ENCODE measurements at regions not wholly inside any gene's neighbourhood (a gene's known extent, or its start where the extent isn't known, plus 50 kb on each side); places are given as distances from the start of the nearest gene placed in this dataset.

GRCh38 chr3:28900301-28900700, 380.6 kb upstream of the RBMS3 start:
- DNase-seq: no peak

GRCh38 chr3:28901018-28901417, 379.9 kb upstream of the RBMS3 start:
- DNase-seq: peak in 3 of 56 donors; percentile 2 to 11 (median 10)

DNA sequence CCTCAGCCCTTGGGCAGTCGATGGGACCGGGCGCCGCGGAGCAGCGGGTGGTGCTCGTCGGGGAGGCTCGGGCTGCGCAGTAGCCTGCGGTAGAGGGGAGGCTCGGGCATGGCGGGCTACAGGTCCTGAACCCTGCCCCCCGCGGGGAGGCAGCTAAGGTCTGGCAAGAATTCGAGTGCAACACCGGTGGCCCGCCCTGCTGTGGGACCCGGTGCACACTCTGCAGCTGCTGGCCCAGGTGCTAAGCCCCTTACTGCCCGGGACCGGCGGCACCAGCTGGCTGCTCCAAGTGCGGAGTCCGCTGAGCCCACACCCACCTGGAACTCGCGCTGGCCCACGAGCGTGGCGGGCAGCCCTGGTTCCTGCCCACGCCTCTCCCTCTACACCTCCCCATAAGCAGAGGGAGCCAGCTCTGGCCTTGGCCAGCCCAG, 377.7 kb upstream of the RBMS3 start:
- DNase-seq: no peak

DNA sequence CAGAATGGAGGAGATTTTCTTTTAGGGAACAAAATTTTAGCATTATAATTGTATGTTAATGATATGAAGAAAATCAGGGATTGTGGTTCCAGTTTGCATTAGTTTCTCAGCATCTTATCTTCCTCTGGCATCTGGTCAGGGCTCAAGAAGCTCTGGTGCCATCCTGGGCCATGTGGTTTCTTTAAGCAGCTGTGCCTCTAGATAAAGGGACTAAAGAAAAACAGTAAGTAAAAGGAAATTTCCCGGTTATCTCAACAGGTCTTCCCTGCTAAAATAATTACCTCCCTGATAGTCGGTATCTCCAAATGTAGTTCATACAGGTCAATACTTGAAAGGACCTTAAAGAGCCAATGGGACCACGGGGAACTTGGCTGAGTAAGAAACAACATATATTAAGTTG, 375.1 kb upstream of the RBMS3 start:
- no peak for DNase-seq

DNA sequence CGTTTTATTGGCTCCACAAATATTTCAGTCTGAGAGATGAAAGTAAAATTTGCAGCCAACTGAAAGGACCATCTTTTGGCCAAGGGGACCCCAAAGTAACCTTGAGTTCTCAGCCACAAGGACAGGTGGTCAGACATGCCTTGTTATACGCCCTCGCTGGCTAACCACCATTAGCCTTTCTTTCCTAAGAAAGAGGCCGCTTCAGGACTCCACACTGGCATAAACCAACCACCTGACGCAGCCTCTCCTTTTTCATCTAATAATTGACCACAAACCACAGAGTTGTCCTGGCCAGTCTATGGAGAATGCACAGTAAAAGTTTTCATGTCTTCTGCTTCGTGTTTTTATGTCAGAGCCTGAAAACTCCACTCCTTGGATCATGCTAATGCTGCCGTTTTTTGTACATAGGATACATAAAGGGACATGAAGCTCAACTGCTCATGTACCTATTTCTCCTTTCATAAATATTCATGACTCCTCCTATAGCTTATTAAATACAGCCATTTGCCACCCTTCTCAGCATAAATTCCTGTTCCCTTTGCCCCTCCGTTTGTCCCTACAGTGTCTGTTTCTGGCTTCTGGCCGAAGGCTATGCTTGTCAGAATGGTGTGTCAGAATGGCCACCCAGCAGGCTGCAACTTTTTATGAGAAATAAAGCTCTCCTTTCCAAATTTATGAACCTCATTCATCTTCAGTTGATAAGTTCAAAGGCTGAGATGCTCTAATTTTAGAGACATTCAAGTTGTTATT, 374.1 kb upstream of the RBMS3 start:
- no peak for DNase-seq

- DNase-seq: no peak
Measured at GRCh38 chr3:28907616-28908015, 373.3 kb upstream of the RBMS3 start.

- no peak for DNase-seq
Measured at GRCh38 chr3:28912120-28912885, 368.6 kb upstream of the RBMS3 start.

GRCh38 chr3:28915741-28916500, 364.9 kb upstream of the RBMS3 start:
- DNase-seq: peak in 4 of 56 donors; percentile 2 to 16 (median 4)

DNA sequence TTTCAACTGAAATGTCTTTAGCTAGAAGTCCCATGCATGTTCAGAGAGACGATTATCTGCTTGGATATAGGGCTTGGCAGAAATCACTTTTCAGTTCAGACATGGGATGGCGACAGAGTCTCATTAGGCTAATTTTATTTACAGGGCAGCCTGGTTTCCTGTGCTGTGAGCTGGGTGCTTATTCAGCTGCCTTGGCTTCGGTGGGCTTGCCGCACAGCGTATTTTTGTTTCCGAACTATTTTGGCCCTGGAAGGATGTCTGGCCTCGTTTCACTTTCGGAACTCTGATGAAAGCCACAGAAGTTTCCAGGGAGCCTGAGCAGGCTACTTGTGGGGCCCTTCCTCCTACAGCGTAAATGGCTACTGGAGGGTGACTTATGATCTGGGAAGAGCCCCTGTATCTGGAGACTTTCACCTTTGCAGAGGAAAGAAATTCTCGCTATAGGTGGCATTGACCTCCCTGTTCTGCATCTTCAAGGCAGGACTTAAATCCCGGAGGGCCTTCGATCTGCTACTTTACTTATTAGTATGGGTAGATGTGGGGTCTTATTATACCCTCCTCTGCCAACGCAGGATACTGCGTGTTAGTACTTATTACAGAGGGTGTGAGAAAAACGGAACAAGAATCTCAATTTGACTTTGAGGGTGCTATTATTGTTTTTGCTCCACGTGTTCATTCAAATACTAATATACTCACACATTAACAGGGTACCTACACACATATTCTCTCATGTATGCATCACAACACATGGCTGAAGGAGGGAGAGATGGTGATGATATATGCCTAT, 364.0 kb upstream of the RBMS3 start:
- DNase-seq: peak in 52 of 56 donors; percentile 9 to 83 (median 43)

DNA sequence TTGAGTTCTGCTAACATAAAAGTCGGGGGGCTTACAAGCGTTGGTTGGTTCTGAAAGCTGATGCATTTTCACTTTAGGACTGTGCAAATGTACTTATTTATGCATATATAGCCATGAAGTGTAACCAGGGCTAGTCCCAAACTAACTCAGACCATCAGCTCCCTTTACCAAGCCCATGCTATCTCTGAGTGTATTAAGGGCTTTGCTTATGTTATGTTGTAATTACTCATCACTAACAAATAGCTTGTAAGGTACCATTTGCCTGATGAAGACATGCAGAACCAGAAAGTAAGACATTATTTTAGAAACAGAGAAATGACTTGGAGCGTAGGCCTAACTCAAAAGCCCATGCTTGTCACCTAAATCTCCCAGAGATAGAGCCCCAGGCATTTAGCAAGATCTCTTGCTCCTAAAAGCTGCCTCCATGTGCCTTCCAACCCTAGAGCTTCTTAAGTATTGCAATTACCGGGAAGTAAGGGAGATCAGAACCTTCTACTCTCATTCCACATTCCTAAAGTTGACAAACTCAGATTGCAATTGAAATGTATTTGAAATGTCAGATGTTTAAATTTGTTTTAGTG, 362.9 kb upstream of the RBMS3 start:
- no peak for DNase-seq

DNA sequence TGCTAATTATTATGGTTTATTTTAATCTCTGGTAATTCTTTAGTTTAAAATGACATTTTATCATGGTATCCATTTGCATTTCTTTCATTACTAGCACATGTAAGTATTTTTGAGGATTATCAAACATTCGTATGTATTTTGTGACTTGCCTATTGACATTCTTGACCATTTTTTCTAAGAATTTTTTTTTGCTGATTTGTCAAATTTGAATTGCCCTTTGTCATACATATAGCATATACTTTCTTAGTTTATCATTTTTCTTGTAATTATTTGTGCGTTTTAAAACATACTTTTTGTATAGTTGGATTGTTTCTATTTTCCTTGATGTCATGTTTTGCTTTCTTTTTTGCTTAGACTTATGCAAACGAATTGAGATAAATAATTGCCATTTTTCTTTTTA, 358.5 kb upstream of the RBMS3 start:
- no peak for DNase-seq

DNA sequence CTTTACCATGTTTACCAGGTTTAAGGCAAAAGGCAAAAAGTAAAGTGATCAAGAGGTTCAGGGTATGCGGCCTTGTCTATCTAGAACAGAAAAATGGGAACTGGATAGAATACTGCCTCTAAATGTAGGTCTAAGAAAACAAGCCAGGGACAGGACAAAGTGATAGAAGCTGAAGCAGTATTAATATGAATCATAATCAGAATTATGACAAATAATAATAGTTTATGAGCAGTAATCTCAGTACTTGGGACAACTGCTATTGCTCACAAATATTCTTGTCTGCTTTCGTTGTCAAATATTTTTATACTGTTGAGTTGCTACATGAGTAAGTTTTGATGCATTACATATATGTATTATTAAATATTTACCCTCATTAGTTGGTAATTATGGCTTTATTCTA, 356.9 kb upstream of the RBMS3 start:
- DNase-seq: no peak

- no peak for DNase-seq
Measured at GRCh38 chr3:28924744-28925360, 356.0 kb upstream of the RBMS3 start.

GRCh38 chr3:28933337-28933736, 347.5 kb upstream of the RBMS3 start:
- no peak for DNase-seq

- DNase-seq: no peak
Measured at GRCh38 chr3:28934126-28934813, 346.6 kb upstream of the RBMS3 start.

- no peak for DNase-seq
Measured at GRCh38 chr3:28935146-28935545, 345.7 kb upstream of the RBMS3 start.

GRCh38 chr3:28936154-28936553, 344.7 kb upstream of the RBMS3 start:
- no peak for DNase-seq

GRCh38 chr3:28940530-28940929, 340.3 kb upstream of the RBMS3 start:
- peak in 17 of 56 donors; percentile 1 to 35 (median 11) for DNase-seq

DNA sequence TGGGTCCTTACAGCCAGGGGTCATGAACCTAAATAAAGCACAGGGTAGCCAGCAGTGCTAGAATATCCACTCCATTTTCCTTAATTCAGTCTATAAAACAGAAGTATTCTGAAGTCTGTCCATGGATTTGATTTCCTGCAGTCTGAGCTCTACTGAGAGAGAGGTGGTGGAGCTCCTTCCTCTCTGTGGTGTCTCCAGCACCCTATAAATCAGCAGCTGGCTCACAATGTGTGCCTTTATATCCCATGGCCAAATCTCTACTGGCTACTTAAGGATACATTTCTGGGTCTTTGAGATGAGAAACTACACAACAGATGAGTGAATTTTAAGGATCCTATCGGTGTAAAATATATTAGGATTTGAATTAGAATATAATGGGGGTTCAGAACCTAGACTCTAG, 339.9 kb upstream of the RBMS3 start:
- DNase-seq: no peak

- DNase-seq: no peak
Measured at GRCh38 chr3:28947061-28947460, 333.8 kb upstream of the RBMS3 start.

All from amygdala (tissue), 56 donors.